ENCODE measurements at regions not wholly inside any gene's neighbourhood (a gene's known extent, or its start where the extent isn't known, plus 50 kb on each side); places are given as distances from the start of the nearest gene placed in this dataset.
"Not testable (repeated sequence)": the region's sequence is repeated elsewhere in the genome, so short reads cannot be mapped to it uniquely, and the experiment has no call there.

- DNase-seq = no peak
Observed at GRCh38 chr5:166746506-166746905, 1544.9 kb upstream of the WWC1 start.

GRCh38 chr5:166750376-166750775 lies 1541.1 kb upstream of the WWC1 start:
- no peak for DNase-seq

- DNase-seq = no peak
Observed at GRCh38 chr5:166758151-166758550, 1533.3 kb upstream of the WWC1 start.

- no peak for DNase-seq
Observed at GRCh38 chr5:166767858-166768257, 1523.6 kb upstream of the WWC1 start.

GRCh38 chr5:166768536-166768935 lies 1522.9 kb upstream of the WWC1 start:
- DNase-seq = no peak

GRCh38 chr5:166772770-166773169 lies 1518.7 kb upstream of the WWC1 start:
- no peak for DNase-seq

- no peak for DNase-seq
Observed at GRCh38 chr5:166781737-166782136, 1509.7 kb upstream of the WWC1 start.

- DNase-seq = no peak
Observed at GRCh38 chr5:166784545-166785078, 1506.8 kb upstream of the WWC1 start.

- no peak for DNase-seq
Observed at GRCh38 chr5:166786178-166786577, 1505.3 kb upstream of the WWC1 start.

GRCh38 chr5:166786889-166787288 lies 1504.6 kb upstream of the WWC1 start:
- no peak for DNase-seq

GRCh38 chr5:166788050-166788449 lies 1503.4 kb upstream of the WWC1 start:
- no peak for DNase-seq

GRCh38 chr5:166795756-166796155 lies 1495.7 kb upstream of the WWC1 start:
- DNase-seq = no peak

- no peak for DNase-seq
Observed at GRCh38 chr5:166803058-166803457, 1488.4 kb upstream of the WWC1 start.

- DNase-seq = not testable (repeated sequence)
Observed at GRCh38 chr5:166804223-166804622, 1487.2 kb upstream of the WWC1 start.

- not testable (repeated sequence) for DNase-seq
Observed at GRCh38 chr5:166804693-166805092, 1486.8 kb upstream of the WWC1 start.

GRCh38 chr5:166810093-166810658 lies 1481.3 kb upstream of the WWC1 start:
- DNase-seq = not testable (repeated sequence)

- DNase-seq = no peak
Observed at GRCh38 chr5:166810721-166811120, 1480.7 kb upstream of the WWC1 start.

- DNase-seq = no peak
Observed at GRCh38 chr5:166823360-166823759, 1468.1 kb upstream of the WWC1 start.

- no peak for DNase-seq
Observed at GRCh38 chr5:166834246-166834645, 1457.2 kb upstream of the WWC1 start.

- no peak for DNase-seq
Observed at GRCh38 chr5:166845044-166845443, 1446.4 kb upstream of the WWC1 start.

- DNase-seq = no peak
Observed at GRCh38 chr5:166856791-166857190, 1434.7 kb upstream of the WWC1 start.

- no peak for DNase-seq
Observed at GRCh38 chr5:166860426-166860825, 1431.0 kb upstream of the WWC1 start.

- no peak for DNase-seq
Observed at GRCh38 chr5:166862581-166862980, 1428.9 kb upstream of the WWC1 start.

GRCh38 chr5:166865206-166865605 lies 1426.2 kb upstream of the WWC1 start:
- DNase-seq = no peak

GRCh38 chr5:166880456-166880855 lies 1411.0 kb upstream of the WWC1 start:
- DNase-seq = no peak

Measured in DMS 273 treated with DMSO at 0.1 percent for 48 hours (cell line).